Vagina (tissue), 2 donors: ENCODE measurements at regions not wholly inside any gene's neighbourhood (a gene's known extent, or its start where the extent isn't known, plus 50 kb on each side); places are given as distances from the start of the nearest gene placed in this dataset.
"Not testable (repeated sequence)": the region's sequence is repeated elsewhere in the genome, so short reads cannot be mapped to it uniquely, and the experiment has no call there.

Source experiments
- POLR2A ChIP-seq, 2 donors: fragments of 450-650 bp; IDR thresholded peaks; one replicate each; pipeline ENCODE4 v1.6.1; 2017; ENCODE audit warnings: antibody characterized with exemption in 2 of 2, mild to moderate bottlenecking in 2 of 2, moderate library complexity in 2 of 2
- POLR2AphosphoS5 ChIP-seq, 2 donors: sonication (generic); formaldehyde crosslinking; IDR thresholded peaks; one replicate each; pipeline ENCODE4 v1.9.0; 2017; ENCODE audit warnings: antibody characterized with exemption in 2 of 2, mild to moderate bottlenecking in 2 of 2, low read depth in 1 of 2; ENCODE audit not compliant: insufficient read depth in 1 of 2
- TF ChIP-seq, protein P1 (sequence below), 3 experiments: fragments of 450-650 bp in 2 of 3; fragments of 200-600 bp in 1 of 3; sonication (generic) in 1 of 3; IDR thresholded peaks; one replicate each; pipeline ENCODE4 v1.5.1; 2017 to 2019; ENCODE audit warnings: antibody characterized with exemption in 3 of 3, mild to moderate bottlenecking in 2 of 3, moderate library complexity in 2 of 3

- TF ChIP-seq, protein P1, sequence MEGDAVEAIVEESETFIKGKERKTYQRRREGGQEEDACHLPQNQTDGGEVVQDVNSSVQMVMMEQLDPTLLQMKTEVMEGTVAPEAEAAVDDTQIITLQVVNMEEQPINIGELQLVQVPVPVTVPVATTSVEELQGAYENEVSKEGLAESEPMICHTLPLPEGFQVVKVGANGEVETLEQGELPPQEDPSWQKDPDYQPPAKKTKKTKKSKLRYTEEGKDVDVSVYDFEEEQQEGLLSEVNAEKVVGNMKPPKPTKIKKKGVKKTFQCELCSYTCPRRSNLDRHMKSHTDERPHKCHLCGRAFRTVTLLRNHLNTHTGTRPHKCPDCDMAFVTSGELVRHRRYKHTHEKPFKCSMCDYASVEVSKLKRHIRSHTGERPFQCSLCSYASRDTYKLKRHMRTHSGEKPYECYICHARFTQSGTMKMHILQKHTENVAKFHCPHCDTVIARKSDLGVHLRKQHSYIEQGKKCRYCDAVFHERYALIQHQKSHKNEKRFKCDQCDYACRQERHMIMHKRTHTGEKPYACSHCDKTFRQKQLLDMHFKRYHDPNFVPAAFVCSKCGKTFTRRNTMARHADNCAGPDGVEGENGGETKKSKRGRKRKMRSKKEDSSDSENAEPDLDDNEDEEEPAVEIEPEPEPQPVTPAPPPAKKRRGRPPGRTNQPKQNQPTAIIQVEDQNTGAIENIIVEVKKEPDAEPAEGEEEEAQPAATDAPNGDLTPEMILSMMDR (IDR thresholded peaks at IDR 0.05): not testable (repeated sequence)
- not testable (repeated sequence) for TF ChIP-seq POLR2A (IDR thresholded peaks at IDR 0.05); POLR2AphosphoS5 (IDR thresholded peaks at IDR 0.05; ENCODE audit: insufficient read depth in 1 of 2, low read depth in 1 of 2)
These were observed 63.1 kb downstream of the SMUG1 start for GRCh38 chr12:54125708-54126028.
